Neuronal stem cell (in vitro differentiated cells): ENCODE measurements at regions not wholly inside any gene's neighbourhood (a gene's known extent, or its start where the extent isn't known, plus 50 kb on each side); places are given as distances from the start of the nearest gene placed in this dataset.

Source experiments
- DNase-seq: peaks from one replicate; pipeline ENCODE4 v3.0.0-alpha.2; 2013; ENCODE audit warnings: low spot score
- H2AFZ ChIP-seq: one replicate; pipeline ENCODE4 v1.6.1; 2013; ENCODE audit warnings: mild to moderate bottlenecking, low read length, inconsistent platforms
- H2AK5ac ChIP-seq: 2 replicates; pipeline ENCODE4 v1.6.1; 2013; ENCODE audit warnings: low read depth, mild to moderate bottlenecking, inconsistent platforms, low read length, moderate library complexity, mixed read lengths
- H2BK120ac ChIP-seq: 2 replicates; pipeline ENCODE4 v1.6.1; 2013; ENCODE audit warnings: low read depth, mild to moderate bottlenecking, inconsistent platforms, low read length, moderate library complexity, mixed read lengths
- H2BK12ac ChIP-seq: one replicate; pipeline ENCODE4 v1.6.1; 2013; ENCODE audit warnings: low read length, inconsistent platforms
- H2BK15ac ChIP-seq: 2 replicates; pipeline ENCODE4 v1.6.1; 2013; ENCODE audit warnings: mild to moderate bottlenecking, low read length, inconsistent platforms, mixed read lengths
- H2BK5ac ChIP-seq: one replicate; pipeline ENCODE4 v1.6.1; 2013; ENCODE audit warnings: inconsistent platforms, mild to moderate bottlenecking, low read length, moderate library complexity
- H3K14ac ChIP-seq: one replicate; pipeline ENCODE4 v1.6.1; 2013; ENCODE audit warnings: low read length, inconsistent platforms
- H3K18ac ChIP-seq: 2 replicates; pipeline ENCODE4 v1.6.1; 2013; ENCODE audit warnings: low read length, inconsistent platforms
- H3K23ac ChIP-seq: 2 replicates; pipeline ENCODE4 v1.6.1; 2013; ENCODE audit warnings: low read depth, mild to moderate bottlenecking, mixed read lengths, low read length, inconsistent platforms; ENCODE audit not compliant: poor library complexity
- H3K27ac ChIP-seq: replicated peaks from 3 replicates; pipeline ENCODE4 v1.5.1; 2013; ENCODE audit warnings: low read length, inconsistent platforms
- H3K27me3 ChIP-seq, 3 experiments: 2 replicates each; pipeline ENCODE4 v1.6.1; 2013; ENCODE audit warnings: low read length in 3 of 3, mild to moderate bottlenecking in 2 of 3, inconsistent platforms in 1 of 3, low read depth in 1 of 3, mixed read lengths in 1 of 3, moderate library complexity in 1 of 3; ENCODE audit not compliant: control insufficient read depth in 3 of 3, insufficient read depth in 3 of 3
- H3K36me3 ChIP-seq, 2 donors: replicated peaks in 1 of 2; 2 replicates each; pipeline ENCODE4 v1.6.1; 2013; ENCODE audit warnings: low read length in 2 of 2; ENCODE audit not compliant: control insufficient read depth in 2 of 2, insufficient read depth in 2 of 2
- H3K4ac ChIP-seq: 2 replicates; pipeline ENCODE4 v1.6.1; 2013; ENCODE audit warnings: inconsistent platforms, mild to moderate bottlenecking, low read length, moderate library complexity
- H3K4me1 ChIP-seq, 2 donors: 1 replicate in 1 of 2; 2 replicates in 1 of 2; pipeline ENCODE4 v1.6.1; 2013; ENCODE audit warnings: low read length in 2 of 2, low read depth in 1 of 2; ENCODE audit not compliant: control insufficient read depth in 2 of 2, insufficient read depth in 1 of 2
- H3K4me2 ChIP-seq: one replicate; pipeline ENCODE4 v1.6.1; 2013; ENCODE audit warnings: mild to moderate bottlenecking, low read length, inconsistent platforms; ENCODE audit not compliant: insufficient read depth, poor library complexity, severe bottlenecking
- H3K4me3 ChIP-seq, 2 donors: 2 replicates each; pipeline ENCODE4 v1.5.1; 2013; ENCODE audit warnings: low read length in 2 of 2, mild to moderate bottlenecking in 2 of 2, inconsistent platforms in 1 of 2, moderate library complexity in 1 of 2
- H3K79me1 ChIP-seq: one replicate; pipeline ENCODE4 v1.6.1; 2013; ENCODE audit warnings: low read depth, mild to moderate bottlenecking, inconsistent platforms, low read length, moderate library complexity
- H3K9ac ChIP-seq: one replicate; pipeline ENCODE4 v1.6.1; 2013; ENCODE audit warnings: mild to moderate bottlenecking, low read depth, low read length, inconsistent platforms; ENCODE audit not compliant: poor library complexity
- H3K9me3 ChIP-seq, 2 donors: replicated peaks in 1 of 2; 2 replicates each; pipeline versions ENCODE3 to v1.6.1; 2013; ENCODE audit warnings: low read length in 2 of 2, mild to moderate bottlenecking in 2 of 2, inconsistent platforms in 1 of 2, low read depth in 1 of 2, mixed read lengths in 1 of 2, moderate library complexity in 1 of 2; ENCODE audit not compliant: control insufficient read depth in 2 of 2, insufficient read depth in 1 of 2
- H4K8ac ChIP-seq: one replicate; pipeline ENCODE4 v1.6.1; 2013; ENCODE audit warnings: low read depth, mild to moderate bottlenecking, inconsistent platforms, low read length, moderate library complexity
- H4K91ac ChIP-seq: one replicate; pipeline ENCODE4 v1.6.1; 2013; ENCODE audit warnings: low read length, low read depth, mild to moderate bottlenecking, inconsistent platforms; ENCODE audit not compliant: poor library complexity
- WGBS, 2 donors: extraction: QIAGEN DNeasy Blood & Tissue Kit; methylation state at CpG; one replicate each; pipeline ENCODE4 v1.1.7; 2013; ENCODE audit warnings: missing lambda C conversion rate in 2 of 2, mixed read lengths in 1 of 2; ENCODE audit not compliant: insufficient read length in 2 of 2, insufficient replicate concordance in 1 of 2; ENCODE audit errors: extremely low coverage in 2 of 2; 5-methylcytosine and 5-hydroxymethylcytosine counted together

GRCh38 chr2:208620487-208620978 is 213.9 kb downstream of the PTH2R start:
- no peak overlapping the region for H3K9ac ChIP-seq
- H3K23ac ChIP-seq, result no peak overlapping the region
- H3K79me1 ChIP-seq, result no peaks in the 10 kb centered on the region
- H3K36me3 ChIP-seq, result no peaks in the 10 kb centered on the region
- H3K27me3 ChIP-seq, result no peaks in the 10 kb centered on the region
- H3K9me3 ChIP-seq, result no peaks in the 10 kb centered on the region
- H2AFZ ChIP-seq, result no peak overlapping the region
- no peak overlapping the region for H2BK120ac ChIP-seq
- no peak overlapping the region for H2BK12ac ChIP-seq
- no CpG with 5 or more reads among the region's 1 CpG for WGBS, 2 donors
- H3K4me3 ChIP-seq, result no peak overlapping the region
- no peak overlapping the region for H3K4ac ChIP-seq
- no peak overlapping the region for H2BK15ac ChIP-seq
- no peak overlapping the region for H3K18ac ChIP-seq
- no peak overlapping the region for H2BK5ac ChIP-seq
- H3K4me1 ChIP-seq, result no peaks in the 10 kb centered on the region
- no peak overlapping the region for H3K27ac ChIP-seq
- H2AK5ac ChIP-seq, result no peak overlapping the region
- H4K91ac ChIP-seq, result no peak overlapping the region
- DNase-seq, result no peak
- H3K14ac ChIP-seq, result no peak overlapping the region
- no peak overlapping the region for H3K4me2 ChIP-seq
- no peak overlapping the region for H4K8ac ChIP-seq

- H3K27me3 ChIP-seq, result no peaks in the 10 kb centered on the region
- H3K79me1 ChIP-seq, result no peaks in the 10 kb centered on the region
- no peak overlapping the region for H4K8ac ChIP-seq
- no peak overlapping the region for H2BK5ac ChIP-seq
- H3K27ac ChIP-seq, result no peak overlapping the region
- no peaks in the 10 kb centered on the region for H3K9me3 ChIP-seq
- no peak overlapping the region for H2BK12ac ChIP-seq
- no peaks in the 10 kb centered on the region for H3K4me1 ChIP-seq
- WGBS, 2 donors, result no CpG with 5 or more reads among the region's 2 CpGs
- DNase-seq, result no peak
- no peak overlapping the region for H2BK15ac ChIP-seq
- no peak overlapping the region for H4K91ac ChIP-seq
- no peak overlapping the region for H2AK5ac ChIP-seq
- H3K23ac ChIP-seq, result no peak overlapping the region
- H3K18ac ChIP-seq, result no peak overlapping the region
- H2AFZ ChIP-seq, result no peak overlapping the region
- H3K9ac ChIP-seq, result no peak overlapping the region
- no peaks in the 10 kb centered on the region for H3K36me3 ChIP-seq
- no peak overlapping the region for H3K4ac ChIP-seq
- H3K4me3 ChIP-seq, result no peak overlapping the region
- no peak overlapping the region for H2BK120ac ChIP-seq
- no peak overlapping the region for H3K14ac ChIP-seq
- no peak overlapping the region for H3K4me2 ChIP-seq
These were observed 220.7 kb downstream of the PTH2R start for GRCh38 chr2:208627110-208627884.

GRCh38 chr2:208627916-208628315 is 221.3 kb downstream of the PTH2R start:
- Histone ChIP-seq H4K91ac (no peak overlapping the region), H2BK120ac (no peak overlapping the region), H3K9ac (no peak overlapping the region), H2BK5ac (no peak overlapping the region), H3K27me3 (no peaks in the 10 kb centered on the region), H3K4me3 (no peak overlapping the region), H3K36me3 (no peaks in the 10 kb centered on the region), H3K4me2 (no peak overlapping the region), H3K23ac (no peak overlapping the region), H2BK15ac (no peak overlapping the region), H3K9me3 (no peaks in the 10 kb centered on the region), H3K14ac (no peak overlapping the region), H3K27ac (no peak overlapping the region), H3K4ac (no peak overlapping the region), H4K8ac (no peak overlapping the region), H3K79me1 (no peaks in the 10 kb centered on the region), H2AFZ (no peak overlapping the region), H3K4me1 (no peaks in the 10 kb centered on the region), H2BK12ac (no peak overlapping the region), H2AK5ac (no peak overlapping the region), H3K18ac (no peak overlapping the region)
- WGBS, 2 donors, result no CpG with 5 or more reads among the region's 2 CpGs
- DNase-seq, result no peak

GRCh38 chr2:208638059-208638458 is 231.5 kb downstream of the PTH2R start:
- Histone ChIP-seq H3K27ac (no peak overlapping the region), H3K4me2 (no peak overlapping the region), H2BK5ac (no peak overlapping the region), H3K18ac (no peak overlapping the region), H3K9ac (no peak overlapping the region), H3K4me1 (no peaks in the 10 kb centered on the region), H2AFZ (no peak overlapping the region), H3K4ac (no peak overlapping the region), H4K91ac (no peak overlapping the region), H2BK15ac (no peak overlapping the region), H2BK12ac (no peak overlapping the region), H4K8ac (no peak overlapping the region), H3K9me3 (no peaks in the 10 kb centered on the region), H2BK120ac (no peak overlapping the region), H3K4me3 (no peak overlapping the region), H3K14ac (no peak overlapping the region), H3K79me1 (no peaks in the 10 kb centered on the region), H3K27me3 (no peaks in the 10 kb centered on the region), H3K36me3 (no peaks in the 10 kb centered on the region), H2AK5ac (no peak overlapping the region), H3K23ac (no peak overlapping the region)
- DNase-seq, result no peak
